Astrocyte of the hippocampus (primary cell): ENCODE measurements at regions not wholly inside any gene's neighbourhood (a gene's known extent, or its start where the extent isn't known, plus 50 kb on each side); places are given as distances from the start of the nearest gene placed in this dataset.

Experiments used
- DNase-seq: peaks from one replicate; pipeline ENCODE4 v3.0.0; 2011; ENCODE audit warnings: low read depth, low spot score

DNA sequence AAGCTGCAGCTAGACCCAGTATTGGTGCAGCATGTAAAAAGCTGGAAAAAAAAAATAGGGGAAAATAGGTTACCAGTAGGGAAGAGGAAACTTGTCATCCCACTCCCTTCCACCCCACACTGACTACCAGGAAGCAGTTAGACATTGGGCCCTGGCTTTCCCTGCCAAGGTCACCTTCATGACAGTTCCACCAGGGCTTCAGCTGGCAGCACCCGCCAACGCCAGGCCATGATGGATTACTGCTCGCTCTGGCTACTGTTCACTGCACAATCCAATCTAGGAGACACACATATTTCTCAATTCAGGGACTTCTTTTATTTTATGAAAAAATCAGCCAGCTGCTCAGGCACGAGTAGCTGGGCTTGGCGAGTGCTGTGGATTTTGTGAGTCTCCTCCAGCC lies 127.7 kb downstream of the DMRTA2 start:
- DNase-seq: no peak

DNA sequence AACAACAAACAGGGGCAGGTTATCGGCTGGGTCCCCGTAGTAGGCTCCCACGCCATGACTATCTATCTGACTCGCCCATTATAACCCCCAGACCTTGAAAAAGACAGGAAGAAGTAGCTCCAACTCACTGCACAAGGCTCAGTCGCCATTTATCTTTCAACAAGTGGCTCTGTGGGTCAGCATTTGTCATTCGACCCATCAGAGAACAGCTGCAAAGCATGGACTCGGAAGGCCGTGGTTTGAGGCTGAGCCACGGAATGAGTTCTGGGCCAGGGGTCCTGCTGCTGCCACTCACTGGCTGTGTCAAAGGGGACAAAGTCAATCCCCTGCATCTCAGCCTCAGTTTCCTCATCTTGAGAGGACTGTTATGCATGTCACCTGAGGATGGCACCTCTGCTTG lies 131.0 kb downstream of the DMRTA2 start:
- no peak for DNase-seq

GRCh38 chr1:50289495-50289894 lies 133.7 kb downstream of the DMRTA2 start:
- DNase-seq: no peak

DNA sequence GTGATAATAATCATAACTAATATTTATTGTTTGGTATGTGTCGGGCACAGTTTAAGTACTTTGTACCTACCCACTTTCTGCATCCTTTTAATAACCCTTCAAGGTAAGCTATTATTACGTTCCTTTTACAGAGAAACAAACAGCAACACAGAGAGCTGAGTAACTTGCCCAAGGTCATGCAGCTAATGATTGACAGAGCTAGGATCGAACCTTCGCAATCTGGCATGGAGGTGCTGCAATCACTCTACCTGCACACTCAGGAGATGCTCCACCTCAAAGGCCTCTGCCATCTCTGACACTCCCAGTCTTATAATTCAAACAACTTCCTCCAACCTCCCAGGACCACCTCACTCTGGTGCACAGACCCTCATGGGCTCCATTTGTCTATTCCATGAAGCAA lies 137.2 kb downstream of the DMRTA2 start:
- DNase-seq: no peak

GRCh38 chr1:50279622-50280330 lies 143.5 kb downstream of the DMRTA2 start:
- peak; percentile 73 for DNase-seq

GRCh38 chr1:50278961-50279360 lies 144.3 kb downstream of the DMRTA2 start:
- DNase-seq: no peak

DNA sequence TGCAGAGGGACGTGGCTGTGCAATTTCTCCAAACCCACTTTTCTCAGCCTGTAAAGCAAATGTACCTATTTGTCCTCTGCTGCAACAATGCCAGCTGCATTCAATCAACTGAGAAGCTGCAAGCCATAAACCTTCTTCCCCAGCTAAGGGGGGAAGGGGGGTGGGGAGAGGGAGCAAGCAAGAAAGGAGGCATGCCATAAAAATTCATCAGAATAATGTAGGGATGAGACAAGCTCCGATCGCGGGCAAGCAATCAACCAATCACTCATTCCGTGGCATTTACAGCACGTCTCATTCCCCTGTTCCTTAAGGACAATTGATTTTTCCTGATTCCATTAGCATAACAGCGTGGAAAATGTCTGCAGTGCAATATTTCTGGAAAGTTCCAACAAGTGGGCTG lies 144.8 kb downstream of the DMRTA2 start:
- no peak for DNase-seq

GRCh38 chr1:50275566-50275965 lies 147.7 kb downstream of the DMRTA2 start:
- no peak for DNase-seq

DNA sequence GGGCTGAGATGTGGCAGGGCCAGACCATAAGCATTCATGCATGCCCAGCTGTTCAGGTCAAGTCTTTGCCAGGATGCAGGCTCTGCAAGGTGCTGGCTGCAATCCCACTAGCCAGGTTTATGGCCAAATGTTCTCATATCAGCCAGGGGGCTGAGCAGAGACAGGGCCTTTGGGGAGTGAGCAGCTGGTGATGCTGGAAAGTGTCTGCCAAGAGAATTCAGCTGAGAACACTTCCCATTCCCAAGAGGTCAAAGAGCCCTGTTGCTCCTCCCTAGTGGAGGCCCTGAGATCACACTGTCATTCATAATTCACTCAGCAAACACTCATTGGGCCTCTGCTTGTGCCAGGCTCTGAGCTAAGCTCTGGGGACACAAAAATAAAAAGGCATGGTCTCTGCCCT lies 150.3 kb downstream of the DMRTA2 start:
- no peak for DNase-seq

DNA sequence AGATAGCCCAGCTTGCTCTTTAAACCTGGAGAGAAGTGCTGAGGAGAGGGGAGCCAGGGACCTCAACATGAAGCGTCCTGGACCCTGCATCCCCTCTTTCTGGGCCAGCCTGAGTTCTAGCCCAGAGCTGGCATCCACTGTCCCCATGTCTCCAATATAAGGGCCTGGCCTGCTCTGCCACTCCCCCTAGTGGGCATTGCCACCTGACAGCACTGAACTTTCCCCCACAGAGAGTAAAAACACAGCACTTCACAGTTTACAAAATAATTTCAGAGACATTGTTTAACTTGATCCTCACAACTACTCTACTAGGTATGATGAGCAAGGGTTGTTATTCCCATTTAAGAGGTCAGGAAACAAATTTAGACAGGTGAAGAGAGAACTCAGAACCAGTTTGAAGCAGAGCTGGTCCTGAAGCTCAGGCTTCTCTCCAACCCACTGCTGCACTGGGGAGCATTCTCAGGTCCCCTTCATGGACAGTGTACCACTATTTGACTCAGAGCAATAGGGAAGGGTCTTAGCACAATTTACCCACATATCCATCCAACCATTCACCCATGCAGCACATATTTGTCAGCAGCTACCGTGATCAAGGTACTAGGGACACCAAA lies 151.2 kb downstream of the DMRTA2 start:
- peak; percentile 51 for DNase-seq

- no peak for DNase-seq
Observed at GRCh38 chr1:50271337-50271736, 151.9 kb downstream of the DMRTA2 start.

DNA sequence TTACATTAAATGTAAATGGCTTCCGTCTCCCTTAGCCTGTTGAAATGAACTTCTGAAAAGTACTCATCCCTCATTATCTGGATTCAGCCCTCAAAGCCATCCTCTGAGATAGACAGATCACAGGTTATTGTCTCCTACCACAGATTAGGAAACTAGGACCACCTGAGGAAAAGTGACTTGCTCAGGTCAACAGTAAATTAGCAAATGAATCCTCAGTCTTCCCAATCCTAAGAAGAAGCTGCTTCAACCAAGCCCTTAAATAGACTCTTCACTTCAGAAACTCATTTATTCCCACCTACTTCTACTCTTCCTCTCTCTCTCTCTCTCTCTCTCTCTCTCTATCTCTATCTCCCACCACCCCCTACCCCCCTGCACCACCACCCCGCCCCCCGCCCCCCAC lies 152.3 kb downstream of the DMRTA2 start:
- DNase-seq: no peak

DNA sequence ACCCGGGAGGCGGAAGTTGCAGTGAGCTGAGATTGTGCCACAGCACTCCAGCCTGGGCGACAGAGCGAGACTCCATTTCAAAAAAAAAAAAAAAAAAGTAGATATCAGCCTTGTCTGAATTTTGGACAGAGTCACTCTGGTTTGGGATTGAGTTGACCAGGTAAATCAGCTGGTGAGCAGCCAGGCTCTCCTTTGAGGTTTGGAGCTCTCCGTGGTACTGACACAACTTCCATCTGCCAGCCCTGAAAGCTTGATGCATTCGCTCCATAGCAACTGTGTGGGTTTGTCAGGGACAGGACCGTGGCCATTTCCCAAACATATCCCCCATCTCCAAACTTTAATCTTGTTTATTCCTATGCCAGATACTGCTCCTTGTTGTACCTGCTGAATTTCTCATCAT lies 155.2 kb downstream of the DMRTA2 start:
- DNase-seq: peak; percentile 63

DNA sequence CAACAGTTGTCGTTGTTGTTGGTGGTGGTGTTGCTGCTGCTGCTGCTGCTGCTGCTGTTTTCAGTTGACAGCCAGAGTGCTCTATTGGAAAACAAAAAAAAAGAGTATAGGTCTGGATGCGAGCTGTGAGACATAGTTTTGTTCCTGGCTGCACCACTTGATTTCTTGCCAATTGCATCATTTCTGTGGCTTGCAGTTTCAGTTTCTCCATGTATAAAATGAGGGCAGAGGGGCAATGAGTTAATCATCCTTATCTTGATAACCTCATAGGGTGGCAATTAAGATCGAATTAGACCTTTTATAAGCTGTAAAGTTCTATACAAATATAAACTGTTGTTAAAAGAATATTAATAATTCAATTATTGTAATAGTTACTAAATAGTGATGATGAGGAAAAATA lies 156.7 kb downstream of the DMRTA2 start:
- DNase-seq: peak; percentile 55

DNA sequence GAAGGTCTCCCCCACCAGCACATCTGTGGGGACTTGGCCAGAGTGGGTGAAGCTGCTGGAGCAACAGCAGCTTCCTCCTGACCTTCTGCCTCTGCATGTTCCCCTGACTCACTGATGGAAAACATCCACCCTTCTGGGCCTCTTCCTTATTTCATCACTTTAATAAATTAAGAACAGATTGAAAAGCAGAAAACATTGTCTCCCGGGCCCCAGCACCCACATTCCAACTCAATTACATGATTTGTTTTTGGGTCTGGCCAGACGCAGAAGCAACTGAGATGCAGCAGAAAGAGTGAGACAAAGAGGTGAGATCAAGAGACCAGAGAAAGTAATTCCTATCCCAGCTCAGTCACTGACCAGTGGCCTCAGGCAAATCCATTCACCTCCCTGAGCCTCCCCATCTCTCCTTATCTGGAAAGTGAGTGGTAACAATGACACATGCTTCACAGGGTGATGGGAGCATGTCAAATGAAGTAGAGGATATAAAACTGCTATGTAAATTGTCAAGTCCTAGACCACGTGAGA lies 157.1 kb downstream of the ELAVL4 start:
- DNase-seq: no peak

GRCh38 chr1:50264590-50264989 lies 155.9 kb downstream of the ELAVL4 start:
- DNase-seq: no peak

DNA sequence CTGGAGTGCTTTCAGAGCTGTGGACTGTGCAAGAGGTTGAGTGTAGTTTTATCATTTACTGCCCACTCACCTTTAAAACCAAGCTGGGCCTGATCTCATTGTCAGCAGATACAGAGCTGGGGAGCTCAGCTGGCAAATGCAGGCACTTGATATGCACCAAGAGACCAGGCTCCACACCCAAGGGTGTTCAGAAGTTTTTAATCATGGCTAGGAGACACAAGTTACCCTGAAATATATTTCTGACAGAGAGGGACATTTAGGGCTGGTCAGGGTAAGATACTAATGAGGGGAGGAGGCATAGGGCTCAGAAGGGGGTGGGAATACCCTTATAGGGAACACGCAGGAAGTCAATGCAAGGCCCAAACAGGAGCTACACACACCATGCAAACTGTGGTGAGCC lies 153.7 kb downstream of the ELAVL4 start:
- no peak for DNase-seq

DNA sequence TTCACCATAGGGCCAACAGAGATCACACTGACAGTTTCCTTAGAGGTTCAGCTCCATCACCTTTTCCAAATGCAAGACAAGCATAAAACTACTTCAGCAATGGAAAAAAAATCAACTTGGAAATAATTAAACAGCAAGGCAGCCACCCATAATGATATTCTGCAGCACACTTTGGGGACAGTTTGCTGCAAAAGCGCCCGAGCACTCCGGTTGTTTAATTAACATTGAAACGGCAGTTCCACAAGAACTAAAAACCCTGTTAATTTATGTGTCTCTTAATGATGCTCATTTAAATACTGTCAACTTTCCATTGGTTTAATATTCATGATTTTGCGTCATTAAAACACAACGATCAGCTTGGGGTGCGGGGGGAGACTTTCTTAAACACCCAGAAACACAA lies 153.2 kb downstream of the ELAVL4 start:
- no peak for DNase-seq

DNA sequence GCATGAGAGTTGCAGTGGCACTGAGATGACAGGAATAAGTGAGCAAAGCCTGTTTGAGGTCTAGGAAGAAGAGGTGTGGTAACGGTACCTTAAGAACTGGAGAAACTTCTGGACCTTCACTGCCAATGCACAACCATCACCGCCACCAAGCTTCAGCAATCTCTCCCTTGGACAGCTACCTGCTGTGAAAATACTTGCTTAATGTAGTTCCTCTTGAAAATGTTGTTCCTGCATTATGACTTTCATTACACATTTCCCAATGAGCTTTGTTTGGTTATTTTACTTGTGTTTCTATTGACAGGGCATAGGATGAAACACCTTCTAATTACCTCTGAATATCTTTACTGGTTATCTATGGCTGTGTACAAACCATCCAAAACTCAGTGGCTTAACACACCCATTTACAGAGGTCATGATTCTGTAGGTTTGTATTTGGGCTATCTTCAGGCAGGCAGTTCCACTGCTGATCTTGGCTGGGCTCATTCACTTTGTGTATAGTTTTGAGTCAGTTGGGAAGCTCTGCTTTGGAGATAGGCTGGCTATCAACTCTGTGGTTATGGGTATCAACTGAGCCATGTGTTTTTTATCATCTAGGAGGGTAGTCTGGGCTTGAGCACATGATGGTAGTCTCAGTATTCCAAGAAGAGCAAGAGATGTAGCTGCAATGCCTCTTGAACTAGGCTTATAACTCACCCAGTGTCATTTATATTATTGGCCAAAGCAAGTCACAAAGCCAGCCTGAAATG lies 149.4 kb downstream of the ELAVL4 start:
- no peak for DNase-seq

- no peak for DNase-seq
Observed at GRCh38 chr1:50257029-50257428, 148.3 kb downstream of the ELAVL4 start.
